SK-N-SH (cell line): ENCODE measurements at regions not wholly inside any gene's neighbourhood (a gene's known extent, or its start where the extent isn't known, plus 50 kb on each side); places are given as distances from the start of the nearest gene placed in this dataset.

Experiments
- CTCF ChIP-seq: fragments of 200-600 bp; sonication (generic); IDR thresholded peaks from 2 replicates; pipeline ENCODE4 v1.6.1; 2017; ENCODE audit warnings: antibody characterized with exemption, mild to moderate bottlenecking, moderate library complexity
- EP300 ChIP-seq, 2 experiments: IDR thresholded peaks; 2 replicates each; pipeline versions ENCODE4 v1.4.0 to v1.6.1; 2012; ENCODE audit warnings: borderline replicate concordance in 1 of 2, low read depth in 1 of 2, low read length in 1 of 2
- EZH2phosphoT487 ChIP-seq: fragments of 200-600 bp; sonication (generic); IDR thresholded peaks from 2 replicates; pipeline ENCODE4 v1.6.1; 2017; ENCODE audit warnings: low read depth, mixed run types, mild to moderate bottlenecking, antibody characterized with exemption, moderate library complexity, borderline replicate concordance
- FOXM1 ChIP-seq: IDR thresholded peaks from 2 replicates; pipeline ENCODE4 v1.4.0; 2012; ENCODE audit warnings: low read depth, mild to moderate bottlenecking
- JUND ChIP-seq: IDR thresholded peaks from 2 replicates; pipeline ENCODE4 v1.4.0; 2012
- MAX ChIP-seq: IDR thresholded peaks from 2 replicates; pipeline ENCODE4 v1.4.0; 2012; ENCODE audit warnings: low read depth
- PBX3 ChIP-seq: IDR thresholded peaks from 2 replicates; pipeline ENCODE4; 2012
- POLR2AphosphoS5 ChIP-seq: IDR thresholded peaks from 2 replicates; pipeline ENCODE4 v1.6.1; 2012; ENCODE audit warnings: low read depth, low read length
- REST ChIP-seq: IDR thresholded peaks from 2 replicates; pipeline ENCODE4 v1.6.1; 2012; ENCODE audit warnings: mild to moderate bottlenecking, low read depth, low read length, moderate library complexity
- RFX5 ChIP-seq: IDR thresholded peaks from 2 replicates; pipeline ENCODE4 v1.6.1; 2012; ENCODE audit warnings: mild to moderate bottlenecking, improper control_type of control experiment, low read length
- SMC3 ChIP-seq: IDR thresholded peaks from 2 replicates; pipeline ENCODE4 v1.6.1; 2012; ENCODE audit warnings: low read depth, low read length, improper control_type of control experiment
- USF1 ChIP-seq: IDR thresholded peaks from 2 replicates; pipeline ENCODE4 v1.4.0; 2012; ENCODE audit warnings: low read depth, borderline replicate concordance

GRCh38 chr4:162347156-162347841 lies 183.5 kb upstream of the FSTL5 start:
- TF ChIP-seq CTCF: no peak
- TF ChIP-seq FOXM1: no peak
- no peak for TF ChIP-seq USF1
- TF ChIP-seq POLR2AphosphoS5: no peak
- TF ChIP-seq PBX3: no peak
- no peak for TF ChIP-seq JUND
- TF ChIP-seq RFX5: no peak
- TF ChIP-seq EP300 (IDR thresholded peaks at IDR 0.05; ENCODE audit: borderline replicate concordance in 1 of 2, low read depth in 1 of 2, low read length in 1 of 2): no peak
- no peak for TF ChIP-seq EZH2phosphoT487
- TF ChIP-seq SMC3: no peak
- no peak for TF ChIP-seq MAX
- no peak for TF ChIP-seq REST
